ENCODE measurements at regions not wholly inside any gene's neighbourhood (a gene's known extent, or its start where the extent isn't known, plus 50 kb on each side); places are given as distances from the start of the nearest gene placed in this dataset.

GRCh38 chr3:146966124-146966523, 361.0 kb upstream of the PLSCR5 start:
- no peaks in the 10 kb centered on the region for H3K9me3 ChIP-seq (ENCODE audit: severe bottlenecking)
- peaks cover 18% of the 10 kb centered on the region for H3K4me1 ChIP-seq (ENCODE audit: insufficient read depth, poor library complexity, severe bottlenecking)
- no peak overlapping the region for H3K4me3 ChIP-seq (ENCODE audit: severe bottlenecking)
- DNase-seq (ENCODE audit: low spot score) (no peak), ATAC-seq (ENCODE audit: low read depth) (no peak)
- TF ChIP-seq CTCF (IDR thresholded peaks at IDR 0.05; ENCODE audit: poor library complexity, severe bottlenecking): no peak
- H3K36me3 ChIP-seq (ENCODE audit: low read depth): no peaks in the 10 kb centered on the region
- no peak overlapping the region for H3K27ac ChIP-seq (ENCODE audit: poor library complexity, severe bottlenecking)
- no peaks in the 10 kb centered on the region for H3K27me3 ChIP-seq (ENCODE audit: insufficient read depth, poor library complexity, severe bottlenecking)

GRCh38 chr3:146953511-146953981, 348.4 kb upstream of the PLSCR5 start:
- Histone ChIP-seq H3K36me3 (ENCODE audit: low read depth) (no peaks in the 10 kb centered on the region), H3K27me3 (ENCODE audit: insufficient read depth, poor library complexity, severe bottlenecking) (no peaks in the 10 kb centered on the region), H3K9me3 (ENCODE audit: severe bottlenecking) (no peaks in the 10 kb centered on the region), H3K27ac (ENCODE audit: poor library complexity, severe bottlenecking) (no peak overlapping the region), H3K4me1 (ENCODE audit: insufficient read depth, poor library complexity, severe bottlenecking) (no peaks in the 10 kb centered on the region), H3K4me3 (ENCODE audit: severe bottlenecking) (no peak overlapping the region)
- DNase-seq (ENCODE audit: low spot score) (no peak), ATAC-seq (ENCODE audit: low read depth) (no peak)
- no peak for TF ChIP-seq CTCF (IDR thresholded peaks at IDR 0.05; ENCODE audit: poor library complexity, severe bottlenecking)

- Histone ChIP-seq H3K27me3 (ENCODE audit: insufficient read depth, poor library complexity, severe bottlenecking) (no peaks in the 10 kb centered on the region), H3K27ac (ENCODE audit: poor library complexity, severe bottlenecking) (no peak overlapping the region), H3K4me1 (ENCODE audit: insufficient read depth, poor library complexity, severe bottlenecking) (no peaks in the 10 kb centered on the region), H3K9me3 (ENCODE audit: severe bottlenecking) (no peaks in the 10 kb centered on the region), H3K36me3 (ENCODE audit: low read depth) (no peaks in the 10 kb centered on the region), H3K4me3 (ENCODE audit: severe bottlenecking) (no peak overlapping the region)
- TF ChIP-seq CTCF (IDR thresholded peaks at IDR 0.05; ENCODE audit: poor library complexity, severe bottlenecking): no peak
- ATAC-seq (ENCODE audit: low read depth) (no peak), DNase-seq (ENCODE audit: low spot score) (no peak)
These were observed 343.8 kb upstream of the PLSCR5 start for GRCh38 chr3:146948985-146949384.

GRCh38 chr3:146948186-146948585, 343.0 kb upstream of the PLSCR5 start:
- Histone ChIP-seq H3K27ac (ENCODE audit: poor library complexity, severe bottlenecking) (no peak overlapping the region), H3K4me3 (ENCODE audit: severe bottlenecking) (no peak overlapping the region), H3K9me3 (ENCODE audit: severe bottlenecking) (no peaks in the 10 kb centered on the region), H3K36me3 (ENCODE audit: low read depth) (no peaks in the 10 kb centered on the region), H3K4me1 (ENCODE audit: insufficient read depth, poor library complexity, severe bottlenecking) (no peaks in the 10 kb centered on the region), H3K27me3 (ENCODE audit: insufficient read depth, poor library complexity, severe bottlenecking) (no peaks in the 10 kb centered on the region)
- DNase-seq (ENCODE audit: low spot score) (no peak), ATAC-seq (ENCODE audit: low read depth) (no peak)
- no peak for TF ChIP-seq CTCF (IDR thresholded peaks at IDR 0.05; ENCODE audit: poor library complexity, severe bottlenecking)

- TF ChIP-seq CTCF (IDR thresholded peaks at IDR 0.05; ENCODE audit: poor library complexity, severe bottlenecking): no peak
- DNase-seq (ENCODE audit: low spot score) (no peak), ATAC-seq (ENCODE audit: low read depth) (no peak)
- no peaks in the 10 kb centered on the region for H3K27me3 ChIP-seq (ENCODE audit: insufficient read depth, poor library complexity, severe bottlenecking)
- no peak overlapping the region for H3K4me3 ChIP-seq (ENCODE audit: severe bottlenecking)
- no peaks in the 10 kb centered on the region for H3K36me3 ChIP-seq (ENCODE audit: low read depth)
- H3K9me3 ChIP-seq (ENCODE audit: severe bottlenecking): no peaks in the 10 kb centered on the region
- no peak overlapping the region for H3K27ac ChIP-seq (ENCODE audit: poor library complexity, severe bottlenecking)
- H3K4me1 ChIP-seq (ENCODE audit: insufficient read depth, poor library complexity, severe bottlenecking): no peaks in the 10 kb centered on the region
These were observed 324.6 kb upstream of the PLSCR5 start for GRCh38 chr3:146929696-146930095.
